A549 (cell line): ENCODE measurements at regions not wholly inside any gene's neighbourhood (a gene's known extent, or its start where the extent isn't known, plus 50 kb on each side); places are given as distances from the start of the nearest gene placed in this dataset.

Experiments
- CTCF ChIP-seq: fragments of >200 bp; sonication (Bioruptor Twin); formaldehyde crosslinking; IDR thresholded peaks from 3 replicates; pipeline ENCODE4 v1.5.1; 2016
- ELK1 ChIP-seq: fragments of 150-350 bp; IDR thresholded peaks from 2 replicates; pipeline ENCODE4 v1.6.1; 2014; ENCODE audit warnings: low read depth, mild to moderate bottlenecking, low read length
- HDAC2 ChIP-seq: fragments of 200-600 bp; sonication (generic); IDR thresholded peaks from 2 replicates; pipeline ENCODE4 v1.6.1; 2016
- KDM5A ChIP-seq: fragments of 200-600 bp; sonication (generic); IDR thresholded peaks from 2 replicates; pipeline ENCODE4 v1.6.1; 2016; ENCODE audit warnings: antibody characterized with exemption, mild to moderate bottlenecking
- PBX3 ChIP-seq: IDR thresholded peaks from 2 replicates; pipeline ENCODE4 v1.6.1; 2012
- POLR2A ChIP-seq: IDR thresholded peaks from 2 replicates; pipeline ENCODE4 v1.6.1; 2012; ENCODE audit warnings: mild to moderate bottlenecking, low read length
- POLR2AphosphoS2 ChIP-seq: conservative IDR thresholded peaks from 2 replicates; pipeline ENCODE4 v1.6.1; 2012; ENCODE audit warnings: low read length, improper control_type of control experiment, inconsistent platforms
- RCOR1 ChIP-seq: fragments of 150-350 bp; IDR thresholded peaks from 2 replicates; pipeline ENCODE4 v1.6.1; 2014; ENCODE audit warnings: antibody characterized with exemption, low read length, low read depth
- REST ChIP-seq: fragments of 200-600 bp; sonication (generic); IDR thresholded peaks from 2 replicates; pipeline ENCODE4 v1.6.1; 2016; ENCODE audit warnings: antibody characterized with exemption, mild to moderate bottlenecking, moderate library complexity

- TF ChIP-seq ELK1, result no peak
- TF ChIP-seq CTCF, result no peak
- no peak for TF ChIP-seq POLR2AphosphoS2
- no peak for TF ChIP-seq KDM5A
- TF ChIP-seq REST, result no peak
- TF ChIP-seq HDAC2, result no peak
- TF ChIP-seq RCOR1, result no peak
- TF ChIP-seq PBX3, result no peak
- TF ChIP-seq POLR2A, result no peak
These were observed 184.4 kb upstream of the PALMD start for GRCh38 chr1:99461499-99461898.
